ENCODE measurements at regions not wholly inside any gene's neighbourhood (a gene's known extent, or its start where the extent isn't known, plus 50 kb on each side); places are given as distances from the start of the nearest gene placed in this dataset.
A peak's percentile ranks its signal among the peaks of the same experiment; 100 is the strongest.

- no peaks in the 10 kb centered on the region for H3K4me1 ChIP-seq (ENCODE audit: control insufficient read depth, insufficient read depth, low read length)
- no peaks in the 10 kb centered on the region for H3K9me3 ChIP-seq (ENCODE audit: control insufficient read depth, low read length)
- WGBS = 77% methylated on average over 1 of the region's 1 CpG
- H3K27me3 ChIP-seq (ENCODE audit: control insufficient read depth, insufficient read depth) = no peaks in the 10 kb centered on the region
- intact Hi-C loops (cut with DNase I) = no loop called here
- H3K4me3 ChIP-seq (ENCODE audit: low read length) = no peak overlapping the region
- DNase-seq = no peak
- no peak overlapping the region for H3K27ac ChIP-seq (ENCODE audit: low read length)
- no peak for ATAC-seq
Measured at GRCh38 chr13:63643543-63643942, 2227.9 kb upstream of the PCDH20 start.

GRCh38 chr13:63636316-63636993 lies 2220.8 kb upstream of the PCDH20 start:
- Histone ChIP-seq H3K9me3 (ENCODE audit: control insufficient read depth, low read length) (no peaks in the 10 kb centered on the region), H3K27me3 (ENCODE audit: control insufficient read depth, insufficient read depth) (no peaks in the 10 kb centered on the region), H3K4me1 (ENCODE audit: control insufficient read depth, insufficient read depth, low read length) (no peaks in the 10 kb centered on the region), H3K27ac (ENCODE audit: low read length) (no peak overlapping the region), H3K4me3 (ENCODE audit: low read length) (peak overlapping the region; percentile 20)
- DNase-seq = no peak
- WGBS = 54% methylated on average over 6 of the region's 6 CpGs
- no peak for ATAC-seq
- intact Hi-C loops (cut with DNase I) = no loop called here

- intact Hi-C loops (cut with DNase I) = no loop called here
- Histone ChIP-seq H3K9me3 (ENCODE audit: control insufficient read depth, low read length) (no peaks in the 10 kb centered on the region), H3K27ac (ENCODE audit: low read length) (no peak overlapping the region), H3K27me3 (ENCODE audit: control insufficient read depth, insufficient read depth) (no peaks in the 10 kb centered on the region), H3K4me3 (ENCODE audit: low read length) (no peak overlapping the region), H3K4me1 (ENCODE audit: control insufficient read depth, insufficient read depth, low read length) (no peaks in the 10 kb centered on the region)
- no peak for DNase-seq
- no peak for ATAC-seq
- 53% methylated on average over 3 of the region's 3 CpGs for WGBS
Measured at GRCh38 chr13:63632321-63632720, 2216.7 kb upstream of the PCDH20 start.

GRCh38 chr13:63631006-63631405 lies 2215.4 kb upstream of the PCDH20 start:
- no peaks in the 10 kb centered on the region for H3K9me3 ChIP-seq (ENCODE audit: control insufficient read depth, low read length)
- H3K4me1 ChIP-seq (ENCODE audit: control insufficient read depth, insufficient read depth, low read length) = no peaks in the 10 kb centered on the region
- no peak for ATAC-seq
- 67% methylated on average over 3 of the region's 3 CpGs for WGBS
- no peak overlapping the region for H3K27ac ChIP-seq (ENCODE audit: low read length)
- intact Hi-C loops (cut with DNase I) = no loop called here
- H3K27me3 ChIP-seq (ENCODE audit: control insufficient read depth, insufficient read depth) = no peaks in the 10 kb centered on the region
- no peak overlapping the region for H3K4me3 ChIP-seq (ENCODE audit: low read length)
- DNase-seq = no peak

- no peak overlapping the region for H3K27ac ChIP-seq (ENCODE audit: low read length)
- ATAC-seq = no peak
- intact Hi-C loops (cut with DNase I) = no loop called here
- H3K4me1 ChIP-seq (ENCODE audit: control insufficient read depth, insufficient read depth, low read length) = no peaks in the 10 kb centered on the region
- no peaks in the 10 kb centered on the region for H3K9me3 ChIP-seq (ENCODE audit: control insufficient read depth, low read length)
- H3K27me3 ChIP-seq (ENCODE audit: control insufficient read depth, insufficient read depth) = no peaks in the 10 kb centered on the region
- no peak overlapping the region for H3K4me3 ChIP-seq (ENCODE audit: low read length)
- no peak for DNase-seq
- 57% methylated on average over 2 of the region's 2 CpGs for WGBS
Measured at GRCh38 chr13:63629591-63629990, 2213.9 kb upstream of the PCDH20 start.

- H3K4me3 ChIP-seq (ENCODE audit: low read length) = no peak overlapping the region
Measured at GRCh38 chr13:63628310-63628709, 2212.7 kb upstream of the PCDH20 start.

GRCh38 chr13:63625869-63626268 lies 2210.2 kb upstream of the PCDH20 start:
- Histone ChIP-seq H3K27ac (ENCODE audit: low read length) (no peak overlapping the region), H3K4me3 (ENCODE audit: low read length) (no peak overlapping the region), H3K27me3 (ENCODE audit: control insufficient read depth, insufficient read depth) (no peaks in the 10 kb centered on the region), H3K4me1 (ENCODE audit: control insufficient read depth, insufficient read depth, low read length) (no peaks in the 10 kb centered on the region), H3K9me3 (ENCODE audit: control insufficient read depth, low read length) (no peaks in the 10 kb centered on the region)
- 62% methylated on average over 1 of the region's 1 CpG for WGBS
- DNase-seq (no peak), ATAC-seq (no peak)
- intact Hi-C loops (cut with DNase I) = no loop called here

More at GRCh38 chr13:63628310-63628709, 2212.7 kb upstream of the PCDH20 start:
- intact Hi-C loops (cut with DNase I) = no loop called here
- no peak overlapping the region for H3K27ac ChIP-seq (ENCODE audit: low read length)
- no peaks in the 10 kb centered on the region for H3K27me3 ChIP-seq (ENCODE audit: control insufficient read depth, insufficient read depth)
- ATAC-seq (no peak), DNase-seq (no peak)
- H3K9me3 ChIP-seq (ENCODE audit: control insufficient read depth, low read length) = no peaks in the 10 kb centered on the region
- 64% methylated on average over 3 of the region's 3 CpGs for WGBS
- H3K4me1 ChIP-seq (ENCODE audit: control insufficient read depth, insufficient read depth, low read length) = no peaks in the 10 kb centered on the region

GRCh38 chr13:63614874-63615612 lies 2199.4 kb upstream of the PCDH20 start:
- intact Hi-C loops (cut with DNase I) = no loop called here
- no peak for ATAC-seq
- WGBS = 68% methylated on average over 5 of the region's 5 CpGs
- H3K27ac ChIP-seq (ENCODE audit: low read length) = no peak overlapping the region
- no peaks in the 10 kb centered on the region for H3K9me3 ChIP-seq (ENCODE audit: control insufficient read depth, low read length)
- no peak for DNase-seq
- no peak overlapping the region for H3K4me3 ChIP-seq (ENCODE audit: low read length)
- H3K4me1 ChIP-seq (ENCODE audit: control insufficient read depth, insufficient read depth, low read length) = no peaks in the 10 kb centered on the region
- no peaks in the 10 kb centered on the region for H3K27me3 ChIP-seq (ENCODE audit: control insufficient read depth, insufficient read depth)

GRCh38 chr13:63607153-63607552 lies 2191.5 kb upstream of the PCDH20 start:
- intact Hi-C loops (cut with DNase I) = no loop called here
- no peak for ATAC-seq
- Histone ChIP-seq H3K4me1 (ENCODE audit: control insufficient read depth, insufficient read depth, low read length) (no peaks in the 10 kb centered on the region), H3K27me3 (ENCODE audit: control insufficient read depth, insufficient read depth) (no peaks in the 10 kb centered on the region), H3K27ac (ENCODE audit: low read length) (no peak overlapping the region), H3K4me3 (ENCODE audit: low read length) (no peak overlapping the region), H3K9me3 (ENCODE audit: control insufficient read depth, low read length) (no peaks in the 10 kb centered on the region)
- 90% methylated on average over 1 of the region's 1 CpG for WGBS
- DNase-seq = no peak

- Histone ChIP-seq H3K27me3 (ENCODE audit: control insufficient read depth, insufficient read depth) (no peaks in the 10 kb centered on the region), H3K27ac (ENCODE audit: low read length) (no peak overlapping the region), H3K9me3 (ENCODE audit: control insufficient read depth, low read length) (no peaks in the 10 kb centered on the region), H3K4me1 (ENCODE audit: control insufficient read depth, insufficient read depth, low read length) (no peaks in the 10 kb centered on the region), H3K4me3 (ENCODE audit: low read length) (no peak overlapping the region)
- no peak for DNase-seq
- intact Hi-C loops (cut with DNase I) = no loop called here
- no peak for ATAC-seq
Measured at GRCh38 chr13:63605962-63606361, 2190.3 kb upstream of the PCDH20 start.

- 91% methylated on average over 2 of the region's 2 CpGs for WGBS
- no peak for ATAC-seq
- intact Hi-C loops (cut with DNase I) = no loop called here
- DNase-seq = no peak
- H3K9me3 ChIP-seq (ENCODE audit: control insufficient read depth, low read length) = no peaks in the 10 kb centered on the region
- H3K27me3 ChIP-seq (ENCODE audit: control insufficient read depth, insufficient read depth) = no peaks in the 10 kb centered on the region
- H3K27ac ChIP-seq (ENCODE audit: low read length) = no peak overlapping the region
- H3K4me1 ChIP-seq (ENCODE audit: control insufficient read depth, insufficient read depth, low read length) = no peaks in the 10 kb centered on the region
- no peak overlapping the region for H3K4me3 ChIP-seq (ENCODE audit: low read length)
Measured at GRCh38 chr13:63605403-63605802, 2189.8 kb upstream of the PCDH20 start.
